ENCODE measurements at regions not wholly inside any gene's neighbourhood (a gene's known extent, or its start where the extent isn't known, plus 50 kb on each side); places are given as distances from the start of the nearest gene placed in this dataset.

- SMC1A ChIA-PET (ENCODE audit: uncharacterized antibody, unreplicated experiment) = interaction anchor here (0.6 to 2.3 kb wide), 7 partner anchors 12 to 1300 kb away, joined by 3 to 6 read pairs (median 3); no protein-coding TSS in a partner anchor
- RAD21 ChIA-PET (ENCODE audit: unreplicated experiment) = interaction anchor here (0.9 to 1.9 kb wide), 3 partner anchors 493 to 601 kb away, joined by 3 to 8 read pairs (median 7); no protein-coding TSS in a partner anchor
- in situ Hi-C loops (cut with MboI) (no loop called here), intact Hi-C loops (cut with micrococcal nuclease; ENCODE audit: unreplicated experiment) (loop anchor here (2.0 to 5.0 kb wide), 3 partner anchors 20 to 594 kb away; no protein-coding TSS in a partner anchor)
- DNase-seq (ENCODE audit: low read depth, low spot score) (no peak), FAIRE-seq (peak; percentile 23), ATAC-seq (peak; percentile 68)
- Histone ChIP-seq H2AFZ (ENCODE audit: control insufficient read depth, low read depth, low read length) (no peak overlapping the region), H3K27ac (ENCODE audit: control insufficient read depth, insufficient read depth) (no peak overlapping the region), H3K9ac (ENCODE audit: control insufficient read depth, insufficient read depth, low read length) (no peak overlapping the region), H3K36me3 (ENCODE audit: control insufficient read depth in 2 of 2, insufficient read depth in 2 of 2, low read length in 1 of 2) (no peaks in the 10 kb centered on the region), H4K20me1 (ENCODE audit: control insufficient read depth, insufficient read depth) (no peaks in the 10 kb centered on the region), H3K27me3 (replicated peaks in 1 of 2; ENCODE audit: control insufficient read depth in 2 of 2, insufficient read depth in 2 of 2, low read length in 1 of 2) (no peaks in the 10 kb centered on the region; a peak in 3 of 4 replicates), H3K4me2 (ENCODE audit: control insufficient read depth, insufficient read depth) (no peak overlapping the region), H3K9me3 (replicated peaks; ENCODE audit: control insufficient read depth, insufficient read depth, low read length) (no peaks in the 10 kb centered on the region; the same call in 2 of the 3 replicates), H3K4me3 (no peak overlapping the region), H3K79me2 (ENCODE audit: control insufficient read depth, insufficient read depth, low read length) (no peaks in the 10 kb centered on the region), H3K4me1 (ENCODE audit: control insufficient read depth, insufficient read depth, low read length) (no peaks in the 10 kb centered on the region)
- no peak for TF ChIP-seq SIN3A (IDR thresholded peaks at IDR 0.05; ENCODE audit: low read depth, low read length)
- TF ChIP-seq SMC3 (IDR thresholded peaks at IDR 0.05; ENCODE audit: borderline replicate concordance, low read length) = peak; percentile 44; the same call in 1 of the 2 replicates
- no peak for TF ChIP-seq PKNOX1 (IDR thresholded peaks at IDR 0.05)
- TF ChIP-seq MYC (IDR thresholded peaks at IDR 0.05; ENCODE audit: insufficient read depth, insufficient read length, insufficient replicate concordance, low read length, severe bottlenecking) = no peak
- TF ChIP-seq MTA3 (IDR thresholded peaks at IDR 0.05; ENCODE audit: borderline replicate concordance, low read length) = no peak
- TF ChIP-seq CTCF (IDR thresholded peaks at IDR 0.05 in 2 of 3, conservative IDR thresholded peaks at IDR 0.05 in 1 of 3; ENCODE audit: control insufficient read depth in 2 of 3, extremely low read depth in 1 of 3, insufficient read depth in 1 of 3, low read depth in 3 of 3, low read length in 3 of 3) = peak; percentile 51 to 58 (median 52)
- TF ChIP-seq RAD21 (IDR thresholded peaks at IDR 0.05; ENCODE audit: insufficient read depth, low read depth, low read length) = peak; percentile 56
- TF ChIP-seq HCFC1 (IDR thresholded peaks at IDR 0.05; ENCODE audit: low read length) = no peak
- POLR2A ChIA-PET = no interaction called here
- WGBS (ENCODE audit: insufficient coverage, insufficient replicate concordance, low lambda C conversion rate, missing lambda C conversion rate) = 0% methylated on average over 1 of the region's 1 CpG
- BruUV-seq (replicated peaks) = no TSS peak
- CTCF ChIA-PET = interaction anchor here (0.6 to 2.7 kb wide), 10 partner anchors 10 to 601 kb away, joined by 3 to 13 read pairs (median 4); no protein-coding TSS in a partner anchor
Measured at GRCh38 chrX:137432609-137433008, 133.3 kb upstream of the ZIC3 start.
